ENCODE measurements at regions not wholly inside any gene's neighbourhood (a gene's known extent, or its start where the extent isn't known, plus 50 kb on each side); places are given as distances from the start of the nearest gene placed in this dataset.

DNA sequence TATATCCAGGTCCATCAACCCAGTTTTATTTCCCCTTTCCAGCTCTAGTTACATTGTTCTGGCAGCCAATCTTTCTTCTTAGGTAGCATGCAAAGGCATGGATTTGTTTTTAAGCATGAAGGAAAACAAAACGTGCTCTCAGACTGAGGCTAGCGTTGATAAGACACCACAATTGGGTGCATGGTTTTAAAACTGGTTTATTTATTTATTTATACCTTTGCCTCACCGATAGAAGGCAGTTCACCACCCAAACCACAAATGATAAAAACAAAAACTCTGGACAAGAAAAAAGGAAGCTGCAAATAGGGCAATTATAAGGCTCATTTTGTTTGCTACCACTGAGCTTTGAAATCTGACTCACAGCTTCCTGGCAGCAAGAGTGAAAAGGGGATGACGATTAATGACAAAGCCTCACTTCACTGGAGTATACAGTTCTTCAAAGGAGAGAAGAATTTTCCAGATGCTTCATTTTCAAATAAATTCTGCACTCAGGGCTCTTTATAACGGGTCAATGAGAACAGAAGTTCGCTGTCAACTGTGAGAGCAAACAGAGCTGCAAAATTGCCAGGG lies 278.4 kb upstream of the IRX5 start:
- no peaks in the 10 kb centered on the region for H3K36me3 Mint-ChIP-seq (ENCODE audit: insufficient read depth)
- H3K4me1 Mint-ChIP-seq: no peaks in the 10 kb centered on the region
- ATAC-seq (replicated peaks; ENCODE audit: extremely low read depth, poor library complexity, severe bottlenecking): no peak
- H3K27me3 Mint-ChIP-seq: peaks cover 32% of the 10 kb centered on the region
- no peak overlapping the region for H3K4me3 Mint-ChIP-seq
- DNase-seq (ENCODE audit: low spot score in 2 of 2): no peak
- no peaks in the 10 kb centered on the region for H3K9me3 Mint-ChIP-seq
- H3K27ac Mint-ChIP-seq (ENCODE audit: low read depth): no peak overlapping the region

GRCh38 chr16:54651440-54652195 lies 279.0 kb upstream of the IRX5 start:
- no peaks in the 10 kb centered on the region for H3K36me3 Mint-ChIP-seq (ENCODE audit: insufficient read depth)

DNA sequence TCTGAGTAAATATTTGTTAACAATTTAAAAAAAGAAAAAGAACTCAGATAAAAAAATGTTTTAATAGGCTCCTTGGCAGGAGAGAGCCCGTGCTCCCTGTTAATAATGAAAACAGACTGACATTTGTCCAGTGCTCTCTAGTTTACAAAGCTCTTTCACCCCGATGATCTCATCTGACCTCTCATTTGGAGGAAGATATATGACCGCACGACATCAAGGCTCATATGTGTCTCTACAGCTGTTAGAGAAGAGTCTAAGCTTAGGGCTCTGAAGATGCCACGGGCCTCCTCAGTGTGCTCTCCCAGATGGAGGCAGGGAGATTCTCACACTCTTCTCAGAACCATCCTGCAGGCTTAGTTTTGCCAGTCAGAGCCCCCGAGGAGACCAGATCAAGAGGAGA lies 280.8 kb upstream of the IRX5 start:
- DNase-seq (ENCODE audit: low spot score in 2 of 2) (no peak), ATAC-seq (replicated peaks; ENCODE audit: extremely low read depth, poor library complexity, severe bottlenecking) (no peak)
- Mint-ChIP-seq H3K4me1 (no peaks in the 10 kb centered on the region), H3K36me3 (ENCODE audit: insufficient read depth) (no peaks in the 10 kb centered on the region), H3K27me3 (peaks cover 12% of the 10 kb centered on the region), H3K9me3 (no peaks in the 10 kb centered on the region), H3K27ac (ENCODE audit: low read depth) (no peak overlapping the region), H3K4me3 (no peak overlapping the region)

More at GRCh38 chr16:54651440-54652195, 279.0 kb upstream of the IRX5 start:
- H3K27ac Mint-ChIP-seq (ENCODE audit: low read depth): no peak overlapping the region
- no peak overlapping the region for H3K4me3 Mint-ChIP-seq
- peaks cover 26% of the 10 kb centered on the region for H3K27me3 Mint-ChIP-seq
- H3K9me3 Mint-ChIP-seq: no peaks in the 10 kb centered on the region
- no peaks in the 10 kb centered on the region for H3K4me1 Mint-ChIP-seq
- no peak for ATAC-seq (replicated peaks; ENCODE audit: extremely low read depth, poor library complexity, severe bottlenecking)
- DNase-seq (ENCODE audit: low spot score in 2 of 2): no peak

DNA sequence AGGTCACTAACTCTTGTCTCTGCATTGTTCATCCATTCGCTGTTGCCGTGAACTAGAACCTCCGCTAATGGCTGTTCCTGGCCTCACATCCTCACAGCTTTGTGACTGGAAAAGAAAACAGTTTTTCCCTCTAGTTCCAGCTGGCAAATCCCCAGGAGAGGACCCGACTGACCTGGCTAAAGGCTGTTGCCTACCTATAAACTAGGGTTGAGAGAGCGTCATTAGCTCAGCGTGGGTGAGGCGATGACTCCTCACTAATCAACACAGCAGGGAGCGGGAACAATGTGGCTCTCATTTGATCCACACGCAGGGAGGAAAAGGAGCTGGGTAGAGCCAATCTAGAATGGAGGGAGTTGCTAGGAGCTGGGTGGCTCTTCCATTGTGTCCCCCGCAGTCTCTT lies 282.1 kb upstream of the IRX5 start:
- Mint-ChIP-seq H3K27ac (ENCODE audit: low read depth) (no peak overlapping the region), H3K27me3 (no peaks in the 10 kb centered on the region), H3K4me3 (no peak overlapping the region), H3K36me3 (ENCODE audit: insufficient read depth) (no peaks in the 10 kb centered on the region), H3K4me1 (no peaks in the 10 kb centered on the region), H3K9me3 (no peaks in the 10 kb centered on the region)
- DNase-seq (ENCODE audit: low spot score in 2 of 2) (no peak), ATAC-seq (replicated peaks; ENCODE audit: extremely low read depth, poor library complexity, severe bottlenecking) (no peak)

- no peaks in the 10 kb centered on the region for H3K9me3 Mint-ChIP-seq
- H3K27ac Mint-ChIP-seq (ENCODE audit: low read depth): no peak overlapping the region
Observed at GRCh38 chr16:54647725-54648221, 282.9 kb upstream of the IRX5 start.

GRCh38 chr16:54647216-54647615 lies 283.4 kb upstream of the IRX5 start:
- Mint-ChIP-seq H3K36me3 (ENCODE audit: insufficient read depth) (no peaks in the 10 kb centered on the region), H3K4me1 (no peaks in the 10 kb centered on the region), H3K27ac (ENCODE audit: low read depth) (no peak overlapping the region), H3K27me3 (no peaks in the 10 kb centered on the region), H3K4me3 (no peak overlapping the region), H3K9me3 (no peaks in the 10 kb centered on the region)
- DNase-seq (ENCODE audit: low spot score in 2 of 2) (no peak), ATAC-seq (replicated peaks; ENCODE audit: extremely low read depth, poor library complexity, severe bottlenecking) (no peak)

More at GRCh38 chr16:54647725-54648221, 282.9 kb upstream of the IRX5 start:
- no peak for DNase-seq (ENCODE audit: low spot score in 2 of 2)
- Mint-ChIP-seq H3K36me3 (ENCODE audit: insufficient read depth) (no peaks in the 10 kb centered on the region), H3K27me3 (no peaks in the 10 kb centered on the region), H3K4me1 (no peaks in the 10 kb centered on the region), H3K4me3 (no peak overlapping the region)
- no peak for ATAC-seq (replicated peaks; ENCODE audit: extremely low read depth, poor library complexity, severe bottlenecking)

GRCh38 chr16:54645345-54645744 lies 285.3 kb upstream of the IRX5 start:
- Mint-ChIP-seq H3K27me3 (no peaks in the 10 kb centered on the region), H3K9me3 (no peaks in the 10 kb centered on the region), H3K36me3 (ENCODE audit: insufficient read depth) (no peaks in the 10 kb centered on the region), H3K4me3 (no peak overlapping the region), H3K4me1 (no peaks in the 10 kb centered on the region), H3K27ac (ENCODE audit: low read depth) (no peak overlapping the region)
- DNase-seq (ENCODE audit: low spot score in 2 of 2) (no peak), ATAC-seq (replicated peaks; ENCODE audit: extremely low read depth, poor library complexity, severe bottlenecking) (no peak)

DNA sequence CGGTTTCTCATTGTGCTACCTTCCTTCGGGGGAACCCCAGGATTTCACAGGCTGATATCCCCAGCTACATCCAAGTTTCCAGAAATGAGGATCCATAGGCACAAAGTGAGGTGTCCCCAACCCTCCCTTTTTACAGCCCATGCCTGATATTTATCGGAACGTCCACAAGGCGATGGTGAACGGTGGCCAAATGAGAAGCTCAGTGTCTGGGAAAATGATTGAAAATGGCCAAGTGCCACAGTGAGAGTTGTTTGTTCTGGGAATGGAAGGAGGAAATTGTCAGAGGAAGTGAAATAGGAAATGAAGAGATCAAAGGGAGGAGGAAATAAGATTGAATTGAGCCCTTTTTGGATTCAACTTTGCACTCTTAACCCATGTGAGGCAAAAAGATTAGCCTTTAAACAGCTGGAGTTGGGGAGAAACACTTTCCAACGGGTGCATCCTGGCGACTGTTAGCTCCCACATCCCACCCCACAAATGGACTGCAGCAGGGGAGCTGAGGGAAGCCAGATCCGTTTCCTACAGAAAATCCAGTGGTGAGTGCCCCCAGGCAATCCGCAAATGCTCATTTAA lies 294.4 kb upstream of the IRX5 start:
- no peak for DNase-seq (ENCODE audit: low spot score in 2 of 2)

DNA sequence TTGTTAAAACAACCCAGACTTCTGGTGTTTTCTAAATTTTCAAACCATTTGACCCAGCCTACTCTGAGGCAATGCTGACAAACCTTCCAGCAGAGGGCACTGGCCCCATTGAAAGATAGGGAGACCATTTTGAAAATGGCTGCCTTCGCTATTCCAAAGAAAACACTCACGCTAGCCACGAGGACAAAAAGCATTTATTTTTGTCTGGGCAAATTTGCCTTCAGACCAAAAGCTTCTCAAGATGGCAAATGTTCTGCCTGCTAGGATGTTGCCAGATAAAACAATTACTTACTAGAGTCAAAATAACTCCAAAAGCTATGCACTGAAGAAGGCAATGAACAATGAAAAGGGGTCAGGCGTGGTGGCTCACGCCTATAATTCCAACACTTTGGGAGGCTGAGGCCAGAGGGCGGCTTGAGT lies 296.7 kb upstream of the IRX5 start:
- Mint-ChIP-seq H3K36me3 (ENCODE audit: insufficient read depth) (no peaks in the 10 kb centered on the region), H3K4me3 (no peak overlapping the region), H3K9me3 (no peaks in the 10 kb centered on the region), H3K27ac (ENCODE audit: low read depth) (no peak overlapping the region), H3K4me1 (no peaks in the 10 kb centered on the region), H3K27me3 (peaks cover 32% of the 10 kb centered on the region)
- DNase-seq (ENCODE audit: low spot score in 2 of 2) (no peak), ATAC-seq (replicated peaks; ENCODE audit: extremely low read depth, poor library complexity, severe bottlenecking) (no peak)

More for the DNA sequence above, 294.4 kb upstream of the IRX5 start:
- H3K27ac Mint-ChIP-seq (ENCODE audit: low read depth): no peak overlapping the region
- H3K4me3 Mint-ChIP-seq: no peak overlapping the region
- H3K36me3 Mint-ChIP-seq (ENCODE audit: insufficient read depth): no peaks in the 10 kb centered on the region
- H3K9me3 Mint-ChIP-seq: no peaks in the 10 kb centered on the region
- ATAC-seq (replicated peaks; ENCODE audit: extremely low read depth, poor library complexity, severe bottlenecking): no peak
- no peaks in the 10 kb centered on the region for H3K4me1 Mint-ChIP-seq
- H3K27me3 Mint-ChIP-seq: peaks cover 19% of the 10 kb centered on the region

GRCh38 chr16:54632322-54633220 lies 298.1 kb upstream of the IRX5 start:
- Mint-ChIP-seq H3K9me3 (no peaks in the 10 kb centered on the region), H3K4me1 (no peaks in the 10 kb centered on the region), H3K36me3 (ENCODE audit: insufficient read depth) (no peaks in the 10 kb centered on the region), H3K27ac (ENCODE audit: low read depth) (no peak overlapping the region), H3K4me3 (no peak overlapping the region), H3K27me3 (peaks cover 42% of the 10 kb centered on the region)
- ATAC-seq (replicated peaks; ENCODE audit: extremely low read depth, poor library complexity, severe bottlenecking): no peak
- DNase-seq (ENCODE audit: low spot score in 2 of 2): no peak

- Mint-ChIP-seq H3K4me3 (no peak overlapping the region), H3K4me1 (no peaks in the 10 kb centered on the region), H3K9me3 (no peaks in the 10 kb centered on the region), H3K27ac (ENCODE audit: low read depth) (no peak overlapping the region), H3K27me3 (peaks cover 34% of the 10 kb centered on the region), H3K36me3 (ENCODE audit: insufficient read depth) (no peaks in the 10 kb centered on the region)
- no peak for DNase-seq (ENCODE audit: low spot score in 2 of 2)
- no peak for ATAC-seq (replicated peaks; ENCODE audit: extremely low read depth, poor library complexity, severe bottlenecking)
Observed at GRCh38 chr16:54631782-54632181, 298.9 kb upstream of the IRX5 start.

DNA sequence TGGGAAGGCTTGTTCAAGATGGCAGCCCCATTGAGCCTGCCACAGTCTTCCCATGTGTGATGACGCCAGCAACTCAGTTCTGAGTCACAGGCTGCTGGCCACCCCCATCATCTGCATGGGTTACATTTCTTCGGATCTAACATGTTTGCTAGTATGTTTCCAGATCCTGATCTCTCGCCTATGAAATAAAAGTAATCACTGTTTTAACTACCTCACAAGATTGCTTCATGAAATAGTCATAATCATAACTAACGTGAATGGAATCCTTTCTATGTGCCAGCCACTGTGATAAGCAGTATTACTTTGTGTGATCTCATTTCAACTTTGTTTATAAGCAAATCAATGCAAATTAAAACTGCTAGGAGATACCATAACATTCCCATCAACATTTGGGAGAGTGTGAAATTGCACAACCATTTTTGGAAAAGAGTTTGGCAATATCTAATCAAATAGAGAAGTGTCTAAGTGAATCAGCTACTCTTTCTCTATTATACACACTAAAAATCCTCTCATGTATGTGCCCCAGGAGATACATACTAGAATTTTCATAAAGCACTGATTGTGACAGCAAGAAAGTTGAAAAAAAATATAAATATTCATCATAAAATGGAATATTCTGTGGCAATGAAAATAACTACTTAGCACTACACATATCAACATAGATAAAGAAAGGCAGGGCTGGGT lies 300.2 kb upstream of the IRX5 start:
- no peak overlapping the region for H3K27ac Mint-ChIP-seq (ENCODE audit: low read depth)
- peaks cover 32% of the 10 kb centered on the region for H3K27me3 Mint-ChIP-seq
- no peak overlapping the region for H3K4me3 Mint-ChIP-seq
- no peaks in the 10 kb centered on the region for H3K4me1 Mint-ChIP-seq
- H3K36me3 Mint-ChIP-seq (ENCODE audit: insufficient read depth): no peaks in the 10 kb centered on the region
- ATAC-seq (replicated peaks; ENCODE audit: extremely low read depth, poor library complexity, severe bottlenecking) (no peak), DNase-seq (ENCODE audit: low spot score in 2 of 2) (no peak)
- no peaks in the 10 kb centered on the region for H3K9me3 Mint-ChIP-seq
